Ovary (tissue), 7 donors: ENCODE measurements at regions not wholly inside any gene's neighbourhood (a gene's known extent, or its start where the extent isn't known, plus 50 kb on each side); places are given as distances from the start of the nearest gene placed in this dataset.

Experiments
- DNase-seq, 5 donors: peaks; one replicate each; pipeline ENCODE4 v3.0.0-alpha.2; 2019 to 2020
- H3K27ac ChIP-seq, 2 donors: fragments of 200-600 bp; one replicate each; pipeline versions ENCODE4 v1.5.1 to v1.8.0; 2019 to 2022
- H3K27me3 ChIP-seq: fragments of 200-600 bp; one replicate; pipeline ENCODE4 v1.8.0; 2022
- H3K36me3 ChIP-seq: fragments of 200-600 bp; sonication (generic); one replicate; pipeline ENCODE4 v1.5.1; 2019
- H3K4me1 ChIP-seq: one replicate; pipeline ENCODE4 v1.8.1; 2013; ENCODE audit warnings: mild to moderate bottlenecking, moderate library complexity; ENCODE audit not compliant: insufficient read depth
- H3K4me3 ChIP-seq: fragments of 200-600 bp; sonication (generic); one replicate; pipeline ENCODE4 v1.5.1; 2017
- H3K9me3 ChIP-seq, 2 donors: fragments of 200-600 bp in 1 of 2; sonication (generic) in 1 of 2; one replicate each; pipeline versions ENCODE4 v1.5.1 to v1.8.1; 2013 to 2019; ENCODE audit warnings: mild to moderate bottlenecking in 1 of 2, moderate library complexity in 1 of 2
- CTCF ChIP-seq, 3 donors: fragments of 450-650 bp in 2 of 3; fragments of 200-600 bp in 1 of 3; IDR thresholded peaks; one replicate each; pipeline versions ENCODE4 v1.5.1 to v1.8.0; 2016 to 2022; ENCODE audit warnings: antibody characterized with exemption in 3 of 3, mild to moderate bottlenecking in 1 of 3
- EP300 ChIP-seq: sonication (generic); formaldehyde crosslinking; IDR thresholded peaks from one replicate; pipeline ENCODE4 v1.6.1; 2017; ENCODE audit warnings: antibody characterized with exemption
- POLR2A ChIP-seq: fragments of 450-650 bp; IDR thresholded peaks from one replicate; pipeline ENCODE4 v1.6.1; 2017; ENCODE audit warnings: antibody characterized with exemption, mild to moderate bottlenecking, moderate library complexity
- WGBS, 3 donors: extraction: QIAGEN DNeasy Blood & Tissue Kit in 1 of 3; methylation state at CpG; one replicate each; pipeline versions ENCODE4 v1.1.5 to v1.1.7; 2013 to 2017; 5-methylcytosine and 5-hydroxymethylcytosine counted together
- intact Hi-C, 4 donors: fragments of 100-400 bp; cut with DNase I; formaldehyde crosslinking; loops; one replicate each; pipeline versions ENCODE4 v1.11.0 to v1.15.1; 2022 to 2023
- donor health status: DM: no; HTN: no; CAD: no; lungs with moderate emphysema.
- donor health status: DM: no; HTN: no; CAD: no.
- donor health status: Bipolar disorder and iron deficiency.
- donor health status: DM: no; HTN: no; CAD: no.
- donor health status: DM: yes; HTN: yes; CAD: no.

DNA sequence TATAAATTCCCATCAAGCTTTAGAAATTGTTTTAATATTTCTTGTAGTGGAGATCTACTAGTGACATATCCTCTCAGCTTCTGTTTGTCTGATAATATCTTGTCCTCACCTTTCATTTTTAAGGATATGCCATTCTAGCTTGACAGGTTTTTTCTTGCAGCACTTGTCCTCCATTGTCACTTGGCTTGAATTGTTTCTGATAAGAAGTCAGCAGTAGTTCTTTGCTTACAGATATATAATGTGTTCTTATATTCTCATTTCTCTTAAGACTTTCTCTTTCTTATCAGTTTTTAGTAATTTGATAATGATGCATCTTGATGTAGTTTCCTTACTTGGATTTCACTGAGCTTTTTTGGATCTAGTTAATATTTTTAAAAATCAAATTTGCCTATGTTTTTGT, 120.6 kb upstream of the NUDT6 start:
- intact Hi-C loops = no loop called here
- Histone ChIP-seq H3K4me3 (no peak overlapping the region), H3K36me3 (no peaks in the 10 kb centered on the region), H3K4me1 (no peaks in the 10 kb centered on the region), H3K27me3 (no peaks in the 10 kb centered on the region), H3K9me3 (peaks cover 0 to 4% of the 10 kb centered on the region in 2 donors), H3K27ac (no peak overlapping the region)
- TF ChIP-seq CTCF (IDR thresholded peaks at IDR 0.05) (no peak), EP300 (no peak), POLR2A (no peak)
- no peak for DNase-seq

DNA sequence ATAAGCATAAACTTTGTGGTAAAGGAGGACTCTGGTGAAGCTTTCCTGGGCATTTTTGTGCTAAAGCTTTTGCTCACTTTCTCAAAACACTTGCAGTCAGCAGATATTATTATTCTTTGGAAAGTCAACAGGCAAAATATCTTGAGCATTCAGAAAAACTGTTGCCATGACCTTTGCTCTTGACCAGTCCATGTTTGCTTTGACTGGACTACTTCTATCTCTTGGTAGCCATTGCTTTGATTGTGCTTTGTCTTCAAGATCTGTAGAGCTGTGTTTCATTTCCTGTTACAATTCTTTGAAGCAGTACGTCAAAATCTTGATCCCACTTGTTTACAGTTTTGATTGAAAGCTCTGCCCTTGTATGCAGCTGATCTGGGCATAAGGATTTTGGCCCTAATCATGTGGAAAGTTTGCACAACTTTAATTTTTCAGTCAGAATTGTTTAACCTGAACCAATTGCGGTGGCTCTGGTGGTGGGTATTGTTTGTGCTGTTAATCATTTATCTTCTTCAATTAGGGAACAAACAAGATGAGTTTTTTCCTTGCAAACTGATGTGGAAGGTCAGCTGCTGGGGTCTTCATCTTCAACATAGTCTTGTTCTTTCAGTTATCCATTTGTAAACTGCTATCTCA, 121.5 kb upstream of the NUDT6 start:
- DNase-seq = no peak
- intact Hi-C loops = no loop called here
- WGBS, 3 donors = 37 to 47% (median 46%) methylated on average over 2 of the region's 2 CpGs
- TF ChIP-seq CTCF (IDR thresholded peaks at IDR 0.05) (no peak), POLR2A (no peak), EP300 (no peak)
- H3K4me3 ChIP-seq = no peak overlapping the region
- H3K4me1 ChIP-seq = no peaks in the 10 kb centered on the region
- peaks cover 0 to 4% of the 10 kb centered on the region in 2 donors for H3K9me3 ChIP-seq
- no peak overlapping the region for H3K27ac ChIP-seq
- H3K36me3 ChIP-seq = no peaks in the 10 kb centered on the region
- no peaks in the 10 kb centered on the region for H3K27me3 ChIP-seq

- H3K27ac ChIP-seq = no peak overlapping the region
- DNase-seq = no peak
- WGBS, 3 donors = 93 to 95% (median 93%) methylated on average over 3 of the region's 3 CpGs
- no peaks in the 10 kb centered on the region for H3K4me1 ChIP-seq
- no peaks in the 10 kb centered on the region for H3K36me3 ChIP-seq
- no peak overlapping the region for H3K4me3 ChIP-seq
- intact Hi-C loops = no loop called here
- TF ChIP-seq POLR2A = no peak
- TF ChIP-seq CTCF (IDR thresholded peaks at IDR 0.05) = no peak
- TF ChIP-seq EP300 = no peak
- H3K27me3 ChIP-seq = no peaks in the 10 kb centered on the region
- peaks cover 0 to 4% of the 10 kb centered on the region in 2 donors for H3K9me3 ChIP-seq
These were observed 123.7 kb upstream of the NUDT6 start for GRCh38 chr4:123046096-123046495.

GRCh38 chr4:123050018-123050417, 127.6 kb upstream of the NUDT6 start:
- no peaks in the 10 kb centered on the region for H3K4me1 ChIP-seq
- H3K27ac ChIP-seq = no peak overlapping the region
- intact Hi-C loops = no loop called here
- H3K4me3 ChIP-seq = no peak overlapping the region
- no peaks in the 10 kb centered on the region for H3K36me3 ChIP-seq
- no peaks in the 10 kb centered on the region for H3K27me3 ChIP-seq
- no peak for DNase-seq
- 96 to 99% (median 98%) methylated on average over 2 of the region's 2 CpGs for WGBS, 3 donors
- no peaks in the 10 kb centered on the region for H3K9me3 ChIP-seq
- TF ChIP-seq CTCF (IDR thresholded peaks at IDR 0.05) (no peak), POLR2A (no peak), EP300 (no peak)
